HFFc6 (cell line): ENCODE measurements at regions not wholly inside any gene's neighbourhood (a gene's known extent, or its start where the extent isn't known, plus 50 kb on each side); places are given as distances from the start of the nearest gene placed in this dataset.

Experiments used
- DNase-seq: peaks from one replicate; pipeline ENCODE4 v3.0.0-alpha.2; 2018
- H3K27ac Mint-ChIP-seq: 2 replicates; pipeline ENCODE4 v1.8.0; 2020; ENCODE audit warnings: mild to moderate bottlenecking, mixed read lengths
- H3K27me3 Mint-ChIP-seq: 2 replicates; pipeline ENCODE4 v1.8.0; 2021; ENCODE audit warnings: mild to moderate bottlenecking, moderate library complexity, mixed read lengths; ENCODE audit not compliant: insufficient read depth
- H3K36me3 Mint-ChIP-seq: 2 replicates; pipeline ENCODE4 v1.8.0; 2021; ENCODE audit warnings: low read depth, mixed read lengths
- H3K4me1 Mint-ChIP-seq: 2 replicates; pipeline ENCODE4 v1.8.0; 2020; ENCODE audit warnings: low read depth, mixed read lengths
- H3K4me3 Mint-ChIP-seq: 2 replicates; pipeline ENCODE4 v1.8.0; 2020; ENCODE audit warnings: mild to moderate bottlenecking, moderate library complexity, mixed read lengths
- H3K9me3 Mint-ChIP-seq: 2 replicates; pipeline ENCODE4 v1.8.0; 2020; ENCODE audit warnings: mild to moderate bottlenecking, mixed read lengths
- CTCF ChIP-seq: fragments of 200-600 bp; sonication (generic); IDR thresholded peaks from 2 replicates; pipeline ENCODE4 v1.5.0; 2021; ENCODE audit warnings: antibody characterized with exemption, mild to moderate bottlenecking

- no peak for DNase-seq
- H3K27ac Mint-ChIP-seq: no peak overlapping the region
- no peaks in the 10 kb centered on the region for H3K4me1 Mint-ChIP-seq
- H3K9me3 Mint-ChIP-seq: peaks cover 45% of the 10 kb centered on the region
- no peaks in the 10 kb centered on the region for H3K27me3 Mint-ChIP-seq
- H3K4me3 Mint-ChIP-seq: no peak overlapping the region
- H3K36me3 Mint-ChIP-seq: peaks cover 4% of the 10 kb centered on the region; the same call in 1 of the 2 replicates
- TF ChIP-seq CTCF: no peak
These were observed 70.6 kb upstream of the FAM110C start for GRCh38 chr2:116953-117352.

- Mint-ChIP-seq H3K4me1 (no peaks in the 10 kb centered on the region), H3K4me3 (no peak overlapping the region), H3K27me3 (no peaks in the 10 kb centered on the region), H3K9me3 (peaks cover 39% of the 10 kb centered on the region), H3K36me3 (peaks cover 4% of the 10 kb centered on the region; the same call in 1 of the 2 replicates), H3K27ac (no peak overlapping the region)
- no peak for DNase-seq
- no peak for TF ChIP-seq CTCF
These were observed 69.0 kb upstream of the FAM110C start for GRCh38 chr2:115303-115702.

- TF ChIP-seq CTCF: no peak
- no peak for DNase-seq
- Mint-ChIP-seq H3K4me3 (no peak overlapping the region), H3K27me3 (no peaks in the 10 kb centered on the region), H3K4me1 (no peaks in the 10 kb centered on the region), H3K9me3 (peaks cover 45% of the 10 kb centered on the region), H3K27ac (no peak overlapping the region), H3K36me3 (peaks cover 4% of the 10 kb centered on the region; the same call in 1 of the 2 replicates)
These were observed 68.3 kb upstream of the FAM110C start for GRCh38 chr2:114616-115015.

GRCh38 chr2:109998-110397, 63.7 kb upstream of the FAM110C start:
- TF ChIP-seq CTCF: no peak
- H3K9me3 Mint-ChIP-seq: peaks cover 67% of the 10 kb centered on the region
- no peak for DNase-seq
- H3K27ac Mint-ChIP-seq: no peak overlapping the region
- H3K36me3 Mint-ChIP-seq: peaks cover 5% of the 10 kb centered on the region; the same call in 1 of the 2 replicates
- H3K27me3 Mint-ChIP-seq: no peaks in the 10 kb centered on the region; the same call in 1 of the 2 replicates
- H3K4me1 Mint-ChIP-seq: no peaks in the 10 kb centered on the region
- H3K4me3 Mint-ChIP-seq: no peak overlapping the region

- H3K4me1 Mint-ChIP-seq: no peaks in the 10 kb centered on the region
- DNase-seq: no peak
- no peak overlapping the region for H3K4me3 Mint-ChIP-seq
- H3K9me3 Mint-ChIP-seq: peaks cover 66% of the 10 kb centered on the region
- peaks cover 5% of the 10 kb centered on the region; the same call in 1 of the 2 replicates for H3K36me3 Mint-ChIP-seq
- H3K27ac Mint-ChIP-seq: no peak overlapping the region
- H3K27me3 Mint-ChIP-seq: no peaks in the 10 kb centered on the region; the same call in 1 of the 2 replicates
- no peak for TF ChIP-seq CTCF
These were observed 62.9 kb upstream of the FAM110C start for GRCh38 chr2:108920-109809.
